H9 (cell line): ENCODE measurements at regions not wholly inside any gene's neighbourhood (a gene's known extent, or its start where the extent isn't known, plus 50 kb on each side); places are given as distances from the start of the nearest gene placed in this dataset.

Source experiments
- DNase-seq: peaks from one replicate; pipeline ENCODE4 v3.0.0-alpha.2; 2017
- H2AFZ ChIP-seq: one replicate; pipeline ENCODE4 v1.6.1; 2013; ENCODE audit warnings: mild to moderate bottlenecking, low read length, control low read depth, moderate library complexity
- H2AK5ac ChIP-seq: 2 replicates; pipeline ENCODE4 v1.6.1; 2013; ENCODE audit warnings: low read length, control low read depth, mixed read lengths; ENCODE audit not compliant: insufficient read length
- H2BK120ac ChIP-seq: one replicate; pipeline ENCODE4 v1.6.1; 2013; ENCODE audit warnings: low read depth, mild to moderate bottlenecking, low read length, control low read depth, inconsistent platforms; ENCODE audit not compliant: poor library complexity, severe bottlenecking
- H2BK12ac ChIP-seq: 2 replicates; pipeline ENCODE4 v1.6.1; 2013; ENCODE audit warnings: low read length, control low read depth, mixed read lengths, low read depth; ENCODE audit not compliant: insufficient read length
- H2BK15ac ChIP-seq: 2 replicates; pipeline ENCODE4 v1.6.1; 2013; ENCODE audit warnings: low read depth, low read length, control low read depth
- H2BK20ac ChIP-seq: one replicate; pipeline ENCODE4 v1.6.1; 2013; ENCODE audit warnings: low read depth, mild to moderate bottlenecking, low read length, control low read depth, inconsistent platforms; ENCODE audit not compliant: poor library complexity, severe bottlenecking
- H2BK5ac ChIP-seq: 2 replicates; pipeline ENCODE4 v1.6.1; 2013; ENCODE audit warnings: low read length, control low read depth, mixed read lengths; ENCODE audit not compliant: insufficient read length
- H3K14ac ChIP-seq: 2 replicates; pipeline ENCODE4 v1.6.1; 2013; ENCODE audit warnings: low read length, control low read depth; ENCODE audit not compliant: insufficient read depth
- H3K18ac ChIP-seq: 2 replicates; pipeline ENCODE4 v1.6.1; 2013; ENCODE audit warnings: low read depth, mild to moderate bottlenecking, mixed read lengths, low read length, control low read depth; ENCODE audit not compliant: insufficient read length
- H3K23ac ChIP-seq: 2 replicates; pipeline ENCODE4 v1.6.1; 2013; ENCODE audit warnings: low read length, control low read depth, mixed read lengths, low read depth; ENCODE audit not compliant: insufficient read length
- H3K23me2 ChIP-seq: 2 replicates; pipeline ENCODE4 v1.6.1; 2013; ENCODE audit warnings: low read depth, mild to moderate bottlenecking, mixed read lengths, low read length, control low read depth; ENCODE audit not compliant: insufficient read length, poor library complexity, severe bottlenecking
- H3K27ac ChIP-seq: 2 replicates; pipeline ENCODE4 v1.5.1; 2013; ENCODE audit warnings: low read length, control low read depth, mixed read lengths, low read depth; ENCODE audit not compliant: insufficient read length
- H3K27me3 ChIP-seq: 2 replicates; pipeline ENCODE4 v1.6.1; 2013; ENCODE audit warnings: low read length, control low read depth, inconsistent platforms; ENCODE audit not compliant: insufficient read depth
- H3K4ac ChIP-seq: 2 replicates; pipeline ENCODE4 v1.6.1; 2013; ENCODE audit warnings: low read depth, mild to moderate bottlenecking, control low read depth, inconsistent platforms, low read length, moderate library complexity
- H3K4me1 ChIP-seq: 2 replicates; pipeline ENCODE4 v1.6.1; 2013; ENCODE audit warnings: low read length, control low read depth, inconsistent platforms; ENCODE audit not compliant: insufficient read depth
- H3K4me2 ChIP-seq: 2 replicates; pipeline ENCODE4 v1.6.1; 2013; ENCODE audit warnings: low read length, control low read depth, mixed read lengths; ENCODE audit not compliant: insufficient read length, insufficient read depth
- H3K56ac ChIP-seq: 2 replicates; pipeline ENCODE4 v1.6.1; 2013; ENCODE audit warnings: low read depth, mild to moderate bottlenecking, mixed read lengths, low read length, control low read depth; ENCODE audit not compliant: insufficient read length
- H3K79me1 ChIP-seq: 2 replicates; pipeline ENCODE4 v1.6.1; 2013; ENCODE audit warnings: low read depth, mild to moderate bottlenecking, moderate library complexity, low read length, control low read depth, inconsistent platforms; ENCODE audit not compliant: insufficient read depth, poor library complexity, severe bottlenecking
- H3K79me2 ChIP-seq: 2 replicates; pipeline ENCODE4 v1.6.1; 2013; ENCODE audit warnings: low read length, control low read depth, inconsistent platforms; ENCODE audit not compliant: insufficient read depth
- H3K9ac ChIP-seq: 2 replicates; pipeline ENCODE4 v1.6.1; 2013; ENCODE audit warnings: low read length, control low read depth, mixed read lengths; ENCODE audit not compliant: insufficient read length; ENCODE audit errors: extremely low read depth
- H3K9me3 ChIP-seq: one replicate; pipeline ENCODE4 v1.6.1; 2013; ENCODE audit warnings: low read depth, low read length, inconsistent platforms; ENCODE audit not compliant: control insufficient read depth
- H3T11ph ChIP-seq: one replicate; pipeline ENCODE4 v1.6.1; 2013; ENCODE audit warnings: mild to moderate bottlenecking, low read length, control low read depth, inconsistent platforms
- H4K20me1 ChIP-seq: one replicate; pipeline ENCODE4 v1.6.1; 2013; ENCODE audit not compliant: control insufficient read depth, insufficient read length, insufficient read depth
- H4K5ac ChIP-seq: 2 replicates; pipeline ENCODE4 v1.6.1; 2013; ENCODE audit warnings: low read depth, mild to moderate bottlenecking, mixed read lengths, low read length, control low read depth; ENCODE audit not compliant: insufficient read length
- H4K8ac ChIP-seq: replicated peaks from 2 replicates; pipeline ENCODE4 v1.6.1; 2013; ENCODE audit warnings: low read length, control low read depth, mixed read lengths, low read depth; ENCODE audit not compliant: insufficient read length
- H4K91ac ChIP-seq: 2 replicates; pipeline ENCODE4 v1.6.1; 2013; ENCODE audit warnings: low read depth, mild to moderate bottlenecking, moderate library complexity, mixed read lengths, low read length, control low read depth; ENCODE audit not compliant: insufficient read length
- H3K27ac Mint-ChIP-seq, 3 experiments: 2 replicates in 2 of 3; 3 replicates in 1 of 3; pipeline ENCODE4 v1.8.0; 2020 to 2021; ENCODE audit warnings: mixed read lengths in 3 of 3, mild to moderate bottlenecking in 1 of 3, moderate library complexity in 1 of 3
- H3K27me3 Mint-ChIP-seq: 2 replicates; pipeline ENCODE4 v1.8.0; 2021; ENCODE audit warnings: low read depth, mild to moderate bottlenecking, moderate library complexity, mixed read lengths
- H3K36me3 Mint-ChIP-seq, 3 experiments: 2 replicates in 2 of 3; 3 replicates in 1 of 3; pipeline ENCODE4 v1.8.0; 2020 to 2021; ENCODE audit warnings: low read depth in 3 of 3, mixed read lengths in 3 of 3; ENCODE audit not compliant: insufficient read depth in 1 of 3
- H3K4me1 Mint-ChIP-seq, 2 experiments: 2 replicates each; pipeline ENCODE4 v1.8.0; 2020; ENCODE audit warnings: mixed read lengths in 2 of 2
- H3K4me3 Mint-ChIP-seq, 2 experiments: 2 replicates in 1 of 2; 3 replicates in 1 of 2; pipeline ENCODE4 v1.8.0; 2020 to 2021; ENCODE audit warnings: mild to moderate bottlenecking in 2 of 2, mixed read lengths in 2 of 2, moderate library complexity in 1 of 2
- H3K9me3 Mint-ChIP-seq, 2 experiments: 2 replicates in 1 of 2; 3 replicates in 1 of 2; pipeline ENCODE4 v1.8.0; 2020; ENCODE audit warnings: mild to moderate bottlenecking in 2 of 2, mixed read lengths in 2 of 2, moderate library complexity in 1 of 2
- WGBS: extraction: QIAGEN DNeasy Blood & Tissue Kit; methylation state at CpG from one replicate; pipeline ENCODE4 v1.1.7; 2013; ENCODE audit warnings: missing lambda C conversion rate, low lambda C conversion rate, mixed read lengths; ENCODE audit not compliant: insufficient read length; ENCODE audit errors: extremely low coverage; 5-methylcytosine and 5-hydroxymethylcytosine counted together
- TF ChIP-seq, protein P1 (sequence below): fragments of 200-600 bp; sonication (generic); conservative IDR thresholded peaks from 3 replicates; pipeline ENCODE4 v1.8.0; 2021; ENCODE audit warnings: antibody characterized with exemption, mild to moderate bottlenecking

DNA sequence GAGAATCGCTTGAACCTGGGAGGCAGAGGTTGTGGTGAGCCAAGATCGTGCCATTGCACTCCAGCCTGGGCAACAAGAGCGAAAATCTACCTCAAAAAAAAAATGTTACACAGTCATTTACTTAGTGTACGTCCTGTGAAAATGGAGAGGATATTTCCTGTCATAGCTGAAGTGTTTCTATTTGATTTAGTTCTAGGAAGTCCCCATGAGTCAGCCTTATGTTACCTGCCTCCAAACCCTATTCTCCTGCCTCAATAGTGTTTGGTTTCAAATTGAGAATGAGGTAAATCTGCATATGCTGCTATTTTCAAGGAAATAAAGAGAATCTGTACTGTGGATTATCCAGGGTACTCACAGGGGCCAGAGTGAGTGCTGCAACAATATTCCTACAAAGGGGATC, 1284.5 kb upstream of the AUTS2 start:
- no peak overlapping the region for H2AFZ ChIP-seq
- no peak overlapping the region for H4K91ac ChIP-seq
- no peak overlapping the region for H3K4ac ChIP-seq
- H2BK12ac ChIP-seq: no peak overlapping the region
- Mint-ChIP-seq H3K4me1 (peaks cover 8 to 15% of the 10 kb centered on the region in 2 experiments), H3K36me3 (peaks cover 5 to 8% (median 8%) of the 10 kb centered on the region in 3 experiments; a peak in 4 of 7 replicates), H3K27me3 (peaks cover 1% of the 10 kb centered on the region), H3K9me3 (peaks cover 3 to 10% of the 10 kb centered on the region in 2 experiments; a peak in 4 of 5 replicates), H3K4me3 (no peak overlapping the region), H3K27ac (peak overlapping the region in 2 of 3 experiments; percentile 31 to 65; a peak in 1 of 7 replicates)
- H3K9ac ChIP-seq: no peak overlapping the region
- no peaks in the 10 kb centered on the region for H3K79me2 ChIP-seq
- H2BK20ac ChIP-seq: no peak overlapping the region
- no peaks in the 10 kb centered on the region for H3K9me3 ChIP-seq
- H3K23ac ChIP-seq: no peak overlapping the region
- H3K18ac ChIP-seq: no peak overlapping the region
- no peaks in the 10 kb centered on the region for H3K4me1 ChIP-seq
- H2BK5ac ChIP-seq: no peak overlapping the region
- H4K5ac ChIP-seq: no peak overlapping the region
- H3T11ph ChIP-seq: no peak overlapping the region
- DNase-seq: no peak
- no CpG with 5 or more reads among the region's 4 CpGs for WGBS
- no peaks in the 10 kb centered on the region for H3K23me2 ChIP-seq
- no peak overlapping the region for H2BK120ac ChIP-seq
- H2BK15ac ChIP-seq: no peak overlapping the region
- H4K8ac ChIP-seq: no peak overlapping the region
- no peak overlapping the region; the same call in 1 of the 2 replicates for H3K14ac ChIP-seq
- H3K56ac ChIP-seq: no peak overlapping the region
- TF ChIP-seq, protein P1, sequence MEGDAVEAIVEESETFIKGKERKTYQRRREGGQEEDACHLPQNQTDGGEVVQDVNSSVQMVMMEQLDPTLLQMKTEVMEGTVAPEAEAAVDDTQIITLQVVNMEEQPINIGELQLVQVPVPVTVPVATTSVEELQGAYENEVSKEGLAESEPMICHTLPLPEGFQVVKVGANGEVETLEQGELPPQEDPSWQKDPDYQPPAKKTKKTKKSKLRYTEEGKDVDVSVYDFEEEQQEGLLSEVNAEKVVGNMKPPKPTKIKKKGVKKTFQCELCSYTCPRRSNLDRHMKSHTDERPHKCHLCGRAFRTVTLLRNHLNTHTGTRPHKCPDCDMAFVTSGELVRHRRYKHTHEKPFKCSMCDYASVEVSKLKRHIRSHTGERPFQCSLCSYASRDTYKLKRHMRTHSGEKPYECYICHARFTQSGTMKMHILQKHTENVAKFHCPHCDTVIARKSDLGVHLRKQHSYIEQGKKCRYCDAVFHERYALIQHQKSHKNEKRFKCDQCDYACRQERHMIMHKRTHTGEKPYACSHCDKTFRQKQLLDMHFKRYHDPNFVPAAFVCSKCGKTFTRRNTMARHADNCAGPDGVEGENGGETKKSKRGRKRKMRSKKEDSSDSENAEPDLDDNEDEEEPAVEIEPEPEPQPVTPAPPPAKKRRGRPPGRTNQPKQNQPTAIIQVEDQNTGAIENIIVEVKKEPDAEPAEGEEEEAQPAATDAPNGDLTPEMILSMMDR: no peak
- H3K27me3 ChIP-seq: no peaks in the 10 kb centered on the region
- H4K20me1 ChIP-seq: no peaks in the 10 kb centered on the region
- H3K27ac ChIP-seq: no peak overlapping the region
- H2AK5ac ChIP-seq: no peak overlapping the region
- H3K4me2 ChIP-seq: no peak overlapping the region
- H3K79me1 ChIP-seq: no peaks in the 10 kb centered on the region
